ENCODE measurements at regions not wholly inside any gene's neighbourhood (a gene's known extent, or its start where the extent isn't known, plus 50 kb on each side); places are given as distances from the start of the nearest gene placed in this dataset.

- WGBS (ENCODE audit: insufficient coverage, low coverage, low lambda C conversion rate, missing lambda C conversion rate), result 63% methylated on average over 6 of the region's 8 CpGs
These were observed 450.5 kb upstream of the OR4E1 start for GRCh38 chr14:22124073-22124613.

GRCh38 chr14:22122829-22123560 is 449.4 kb upstream of the OR4E1 start:
- ATAC-seq (no peak), DNase-seq (no peak)
- Histone ChIP-seq H3K4me1 (no peaks in the 10 kb centered on the region), H3K4me3 (no peak overlapping the region), H3K9me3 (no peaks in the 10 kb centered on the region), H3K36me3 (no peaks in the 10 kb centered on the region), H3K27me3 (no peaks in the 10 kb centered on the region), H3K27ac (no peak overlapping the region)
- TF ChIP-seq CTCF (IDR thresholded peaks at IDR 0.05) (no peak), POLR2A (IDR thresholded peaks at IDR 0.05) (no peak)
- WGBS (ENCODE audit: insufficient coverage, low coverage, low lambda C conversion rate, missing lambda C conversion rate), result 13% methylated on average over 3 of the region's 3 CpGs
- intact Hi-C loops (cut with DNase I), result no loop called here

More at GRCh38 chr14:22124073-22124613, 450.5 kb upstream of the OR4E1 start:
- Histone ChIP-seq H3K36me3 (no peaks in the 10 kb centered on the region), H3K27ac (no peak overlapping the region), H3K9me3 (no peaks in the 10 kb centered on the region), H3K4me3 (no peak overlapping the region), H3K4me1 (no peaks in the 10 kb centered on the region), H3K27me3 (no peaks in the 10 kb centered on the region)
- DNase-seq (no peak), ATAC-seq (no peak)
- intact Hi-C loops (cut with DNase I), result no loop called here
- TF ChIP-seq POLR2A (IDR thresholded peaks at IDR 0.05) (no peak), CTCF (IDR thresholded peaks at IDR 0.05) (no peak)

GRCh38 chr14:22122227-22122818 is 448.7 kb upstream of the OR4E1 start:
- H3K4me3 ChIP-seq, result no peak overlapping the region
- no peaks in the 10 kb centered on the region for H3K4me1 ChIP-seq
- TF ChIP-seq POLR2A (IDR thresholded peaks at IDR 0.05) (no peak), CTCF (IDR thresholded peaks at IDR 0.05) (no peak)
- ATAC-seq, result no peak
- WGBS (ENCODE audit: insufficient coverage, low coverage, low lambda C conversion rate, missing lambda C conversion rate), result 34% methylated on average over 4 of the region's 4 CpGs
- H3K27me3 ChIP-seq, result no peaks in the 10 kb centered on the region
- DNase-seq, result no peak
- intact Hi-C loops (cut with DNase I), result no loop called here
- no peaks in the 10 kb centered on the region for H3K36me3 ChIP-seq
- no peaks in the 10 kb centered on the region for H3K9me3 ChIP-seq
- H3K27ac ChIP-seq, result no peak overlapping the region

- TF ChIP-seq POLR2A (IDR thresholded peaks at IDR 0.05) (no peak), CTCF (IDR thresholded peaks at IDR 0.05) (no peak)
- no peak overlapping the region for H3K4me3 ChIP-seq
- no peaks in the 10 kb centered on the region for H3K27me3 ChIP-seq
- ATAC-seq (no peak), DNase-seq (no peak)
- intact Hi-C loops (cut with DNase I), result no loop called here
- no peaks in the 10 kb centered on the region for H3K9me3 ChIP-seq
- 64% methylated on average over 3 of the region's 3 CpGs for WGBS (ENCODE audit: insufficient coverage, low coverage, low lambda C conversion rate, missing lambda C conversion rate)
- no peak overlapping the region for H3K27ac ChIP-seq
- no peaks in the 10 kb centered on the region for H3K36me3 ChIP-seq
- H3K4me1 ChIP-seq, result no peaks in the 10 kb centered on the region
These were observed 445.4 kb upstream of the OR4E1 start for GRCh38 chr14:22118899-22119477.
